Peyer's patch (tissue), 4 donors: ENCODE measurements at regions not wholly inside any gene's neighbourhood (a gene's known extent, or its start where the extent isn't known, plus 50 kb on each side); places are given as distances from the start of the nearest gene placed in this dataset.

Experiments used
- DNase-seq, 3 donors: peaks; one replicate each; pipeline ENCODE4 v3.0.0-alpha.2; 2017 to 2019
- H3K27ac ChIP-seq, 4 donors: fragments of 200-600 bp; sonication (generic); one replicate each; pipeline ENCODE4 v1.5.1; 2016 to 2019
- H3K27me3 ChIP-seq, 2 donors: fragments of 200-600 bp; sonication (generic); one replicate each; pipeline ENCODE4 v1.5.1; 2019
- H3K36me3 ChIP-seq, 3 donors: fragments of 200-600 bp; sonication (generic); one replicate each; pipeline ENCODE4 v1.5.1; 2016 to 2019
- H3K4me1 ChIP-seq, 4 donors: fragments of 200-600 bp; sonication (generic); one replicate each; pipeline ENCODE4 v1.5.1; 2016 to 2019
- H3K4me3 ChIP-seq, 4 donors: fragments of 200-600 bp; sonication (generic); 1 replicate in 3 of 4; 2 replicates in 1 of 4; pipeline ENCODE4 v1.5.1; 2016 to 2019; ENCODE audit warnings: mild to moderate bottlenecking in 1 of 4
- H3K9me3 ChIP-seq, 4 donors: fragments of 200-600 bp; sonication (generic); one replicate each; pipeline ENCODE4 v1.5.1; 2016 to 2019; ENCODE audit warnings: mild to moderate bottlenecking in 1 of 4
- POLR2A ChIP-seq, 2 donors: fragments of 450-650 bp; IDR thresholded peaks; one replicate each; pipeline ENCODE4 v1.5.1; 2017; ENCODE audit warnings: antibody characterized with exemption in 2 of 2, mild to moderate bottlenecking in 2 of 2, moderate library complexity in 2 of 2
- TF ChIP-seq, protein P1 (sequence below), 6 experiments: fragments of 450-650 bp in 4 of 6; fragments of 200-600 bp in 2 of 6; sonication (generic) in 1 of 6; IDR thresholded peaks; one replicate each; pipeline ENCODE4 v1.5.1; 2017 to 2019; ENCODE audit warnings: antibody characterized with exemption in 6 of 6, mild to moderate bottlenecking in 3 of 6, moderate library complexity in 1 of 6

DNA sequence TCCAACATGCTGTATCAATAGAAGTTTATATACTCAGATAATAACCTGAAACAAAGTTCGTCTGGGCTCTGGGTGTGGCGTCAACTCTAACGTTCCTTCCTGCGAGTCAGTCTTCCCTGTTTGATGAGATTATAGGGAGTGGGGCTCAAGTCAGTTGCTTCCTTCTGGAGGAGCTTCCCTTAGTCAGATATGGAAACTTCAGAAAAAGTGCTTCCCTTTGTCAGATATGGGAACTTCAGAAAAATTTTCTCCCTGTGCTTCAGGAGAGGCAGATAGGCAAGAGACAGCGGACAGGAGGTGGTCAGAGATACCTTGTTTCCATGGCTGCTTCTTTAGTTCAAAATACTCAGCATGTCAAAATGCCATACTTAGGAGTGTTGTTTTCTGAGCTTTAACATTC, 51.1 kb upstream of the PRDX6 start:
- H3K9me3 ChIP-seq, result no peaks in the 10 kb centered on the region
- H3K36me3 ChIP-seq, result no peaks in the 10 kb centered on the region
- H3K27ac ChIP-seq, result no peak overlapping the region
- no peaks in the 10 kb centered on the region for H3K27me3 ChIP-seq
- TF ChIP-seq, protein P1, sequence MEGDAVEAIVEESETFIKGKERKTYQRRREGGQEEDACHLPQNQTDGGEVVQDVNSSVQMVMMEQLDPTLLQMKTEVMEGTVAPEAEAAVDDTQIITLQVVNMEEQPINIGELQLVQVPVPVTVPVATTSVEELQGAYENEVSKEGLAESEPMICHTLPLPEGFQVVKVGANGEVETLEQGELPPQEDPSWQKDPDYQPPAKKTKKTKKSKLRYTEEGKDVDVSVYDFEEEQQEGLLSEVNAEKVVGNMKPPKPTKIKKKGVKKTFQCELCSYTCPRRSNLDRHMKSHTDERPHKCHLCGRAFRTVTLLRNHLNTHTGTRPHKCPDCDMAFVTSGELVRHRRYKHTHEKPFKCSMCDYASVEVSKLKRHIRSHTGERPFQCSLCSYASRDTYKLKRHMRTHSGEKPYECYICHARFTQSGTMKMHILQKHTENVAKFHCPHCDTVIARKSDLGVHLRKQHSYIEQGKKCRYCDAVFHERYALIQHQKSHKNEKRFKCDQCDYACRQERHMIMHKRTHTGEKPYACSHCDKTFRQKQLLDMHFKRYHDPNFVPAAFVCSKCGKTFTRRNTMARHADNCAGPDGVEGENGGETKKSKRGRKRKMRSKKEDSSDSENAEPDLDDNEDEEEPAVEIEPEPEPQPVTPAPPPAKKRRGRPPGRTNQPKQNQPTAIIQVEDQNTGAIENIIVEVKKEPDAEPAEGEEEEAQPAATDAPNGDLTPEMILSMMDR (IDR thresholded peaks at IDR 0.05), result no peak
- TF ChIP-seq POLR2A (IDR thresholded peaks at IDR 0.05), result no peak
- no peak for DNase-seq
- no peak overlapping the region for H3K4me3 ChIP-seq
- peaks cover 0 to 19% (median 2%) of the 10 kb centered on the region in 4 donors for H3K4me1 ChIP-seq

DNA sequence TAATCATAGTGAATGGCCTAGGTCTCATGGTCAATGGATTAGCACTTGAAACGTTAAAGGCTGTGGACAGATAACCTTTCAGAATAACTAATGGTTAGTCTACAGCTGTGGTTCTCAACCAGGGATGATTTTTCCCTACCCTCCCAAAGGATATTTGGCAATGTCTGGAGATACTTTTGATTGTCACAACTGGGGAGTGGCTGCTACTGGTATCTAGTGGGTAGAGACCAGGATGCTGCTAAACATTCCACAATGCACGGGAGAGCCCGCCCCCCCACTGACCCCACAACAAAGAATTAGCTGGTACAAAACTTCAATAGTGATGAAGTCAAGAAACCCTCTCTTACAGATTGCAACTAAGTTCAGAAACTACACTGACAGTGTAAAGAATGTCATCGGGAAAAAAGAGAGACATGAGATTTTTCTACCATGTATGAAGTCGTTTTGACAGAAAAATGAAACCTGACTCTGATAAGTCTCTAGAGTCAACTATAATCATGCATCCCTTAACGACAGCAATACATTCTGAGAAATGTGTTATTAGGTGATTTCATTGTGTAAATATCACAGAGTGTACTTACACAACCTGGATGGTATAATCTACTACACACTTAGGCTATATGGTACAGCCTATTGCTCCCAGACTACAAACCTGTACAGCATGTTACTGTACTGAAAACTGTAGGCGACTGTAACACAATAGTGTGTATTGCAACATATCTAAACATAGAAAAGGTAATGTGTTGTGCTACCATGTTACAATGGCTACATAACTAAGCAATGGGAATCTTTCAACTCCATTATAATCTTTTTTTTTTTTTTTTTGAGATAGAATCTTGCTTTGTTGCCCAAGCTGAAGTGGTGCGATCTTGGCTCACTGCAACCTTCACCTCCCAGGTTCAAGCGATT, 49.7 kb upstream of the PRDX6 start:
- Histone ChIP-seq H3K27ac (no peak overlapping the region), H3K4me1 (peaks cover 0 to 20% (median 2%) of the 10 kb centered on the region in 4 donors)
- no peak for TF ChIP-seq POLR2A (IDR thresholded peaks at IDR 0.05)
- TF ChIP-seq, protein P1 (IDR thresholded peaks at IDR 0.05), result no peak

More for the DNA sequence above, 49.7 kb upstream of the PRDX6 start:
- Histone ChIP-seq H3K27me3 (no peaks in the 10 kb centered on the region), H3K9me3 (no peaks in the 10 kb centered on the region), H3K36me3 (no peaks in the 10 kb centered on the region), H3K4me3 (no peak overlapping the region)
- no peak for DNase-seq
